ENCODE measurements at regions not wholly inside any gene's neighbourhood (a gene's known extent, or its start where the extent isn't known, plus 50 kb on each side); places are given as distances from the start of the nearest gene placed in this dataset.

- no peak for ATAC-seq
- H3K9me3 Mint-ChIP-seq = no peaks in the 10 kb centered on the region
- H3K27ac Mint-ChIP-seq = no peak overlapping the region
- ChIA-PET POLR2A (no interaction called here), CTCF (interaction anchor here (1.2 to 8.7 kb wide), 3 partner anchors 162 to 224 kb away, joined by 3 to 124 read pairs (median 36); no protein-coding TSS in a partner anchor)
- no peak overlapping the region for H3K4me3 Mint-ChIP-seq
- no peak for DNase-seq
- no peak for TF ChIP-seq CTCF (IDR thresholded peaks at IDR 0.05)
- peaks cover 33% of the 10 kb centered on the region for H3K4me1 Mint-ChIP-seq (ENCODE audit: low read depth)
- H3K36me3 Mint-ChIP-seq (ENCODE audit: low read depth) = no peaks in the 10 kb centered on the region
- H3K27me3 Mint-ChIP-seq = no peaks in the 10 kb centered on the region
- intact Hi-C loops (cut with micrococcal nuclease) = loop anchor here (5.0 kb wide), 1 partner anchor 418 kb away; no protein-coding TSS in a partner anchor
Measured at GRCh38 chr4:15234856-15235126, 193.0 kb upstream of the C1QTNF7 start.

- Mint-ChIP-seq H3K9me3 (no peaks in the 10 kb centered on the region), H3K27ac (no peak overlapping the region), H3K27me3 (no peaks in the 10 kb centered on the region), H3K36me3 (ENCODE audit: low read depth) (no peaks in the 10 kb centered on the region), H3K4me3 (no peak overlapping the region), H3K4me1 (ENCODE audit: low read depth) (peaks cover 33% of the 10 kb centered on the region)
- intact Hi-C loops (cut with micrococcal nuclease) = no loop called here
- DNase-seq (no peak), ATAC-seq (no peak)
- POLR2A ChIA-PET = no interaction called here
- CTCF ChIA-PET = interaction anchor here (1.2 to 8.7 kb wide), 4 partner anchors 161 to 224 kb away, joined by 3 to 124 read pairs (median 30); no protein-coding TSS in a partner anchor
- TF ChIP-seq CTCF (IDR thresholded peaks at IDR 0.05) = no peak
Measured at GRCh38 chr4:15235135-15235534, 192.7 kb upstream of the C1QTNF7 start.

GRCh38 chr4:15237648-15238230 is 190.1 kb upstream of the C1QTNF7 start:
- no peaks in the 10 kb centered on the region for H3K9me3 Mint-ChIP-seq
- ChIA-PET POLR2A (no interaction called here), CTCF (interaction anchor here (0.6 to 8.7 kb wide), 12 partner anchors 9 to 413 kb away, joined by 3 to 124 read pairs (median 4); no protein-coding TSS in a partner anchor)
- ATAC-seq = no peak
- H3K4me3 Mint-ChIP-seq = no peak overlapping the region
- H3K36me3 Mint-ChIP-seq (ENCODE audit: low read depth) = no peaks in the 10 kb centered on the region
- intact Hi-C loops (cut with micrococcal nuclease) = loop anchor here (1.0 kb wide), 1 partner anchor 159 kb away; no protein-coding TSS in a partner anchor
- TF ChIP-seq CTCF (IDR thresholded peaks at IDR 0.05) = no peak
- no peaks in the 10 kb centered on the region for H3K27me3 Mint-ChIP-seq
- H3K27ac Mint-ChIP-seq = no peak overlapping the region
- DNase-seq = no peak
- H3K4me1 Mint-ChIP-seq (ENCODE audit: low read depth) = peaks cover 23% of the 10 kb centered on the region

- Mint-ChIP-seq H3K9me3 (no peaks in the 10 kb centered on the region), H3K27me3 (no peaks in the 10 kb centered on the region), H3K27ac (no peak overlapping the region), H3K36me3 (ENCODE audit: low read depth) (no peaks in the 10 kb centered on the region), H3K4me1 (ENCODE audit: low read depth) (peaks cover 14% of the 10 kb centered on the region), H3K4me3 (no peak overlapping the region)
- intact Hi-C loops (cut with micrococcal nuclease) = no loop called here
- POLR2A ChIA-PET = no interaction called here
- ATAC-seq (peak; percentile 73), DNase-seq (peak; percentile 43)
- CTCF ChIA-PET = interaction anchor here (0.6 to 3.8 kb wide), 10 partner anchors 8 to 226 kb away, joined by 3 to 23 read pairs (median 4); no protein-coding TSS in a partner anchor
- TF ChIP-seq CTCF (IDR thresholded peaks at IDR 0.05) = peak; percentile 83
Measured at GRCh38 chr4:15238720-15239119, 189.1 kb upstream of the C1QTNF7 start.

- no peaks in the 10 kb centered on the region for H3K27me3 Mint-ChIP-seq
- peaks cover 2% of the 10 kb centered on the region for H3K4me1 Mint-ChIP-seq (ENCODE audit: low read depth)
- H3K4me3 Mint-ChIP-seq = no peak overlapping the region
- intact Hi-C loops (cut with micrococcal nuclease) = no loop called here
- CTCF ChIA-PET = interaction anchor here (2.2 kb wide), 1 partner anchor 218 kb away, joined by 16 read pairs; no protein-coding TSS in a partner anchor
- POLR2A ChIA-PET = no interaction called here
- no peaks in the 10 kb centered on the region for H3K9me3 Mint-ChIP-seq
- DNase-seq = no peak
- H3K36me3 Mint-ChIP-seq (ENCODE audit: low read depth) = no peaks in the 10 kb centered on the region
- H3K27ac Mint-ChIP-seq = no peak overlapping the region
- ATAC-seq = no peak
- no peak for TF ChIP-seq CTCF (IDR thresholded peaks at IDR 0.05)
Measured at GRCh38 chr4:15239866-15240265, 188.0 kb upstream of the C1QTNF7 start.
